HepG2 (cell line): ENCODE measurements at regions not wholly inside any gene's neighbourhood (a gene's known extent, or its start where the extent isn't known, plus 50 kb on each side); places are given as distances from the start of the nearest gene placed in this dataset.
"Not testable (repeated sequence)": the region's sequence is repeated elsewhere in the genome, so short reads cannot be mapped to it uniquely, and the experiment has no call there.

ENCODE experiments used
- ARNT2 ChIP-seq: sonication (generic); formaldehyde crosslinking; IDR thresholded peaks from 2 replicates; pipeline ENCODE4 v1.8.0; 2022; ENCODE audit warnings: mild to moderate bottlenecking, low read depth, missing genetic modification reagents, moderate library complexity
- ATF5 ChIP-seq: sonication (generic); formaldehyde crosslinking; IDR thresholded peaks from 2 replicates; pipeline ENCODE4 v1.4.0; 2020; ENCODE audit warnings: mild to moderate bottlenecking, low read depth, missing genetic modification reagents
- CAMTA2 ChIP-seq: sonication (generic); formaldehyde crosslinking; IDR thresholded peaks from 2 replicates; pipeline ENCODE4 v1.4.0; 2020; ENCODE audit warnings: mild to moderate bottlenecking, missing genetic modification reagents, borderline replicate concordance
- CHD2 ChIP-seq: IDR thresholded peaks from 2 replicates; pipeline ENCODE4 v1.6.1; 2011; ENCODE audit warnings: low read depth, low read length, improper control_type of control experiment
- ETV5 ChIP-seq: IDR thresholded peaks from 2 replicates; pipeline ENCODE4 v1.6.1; 2018; ENCODE audit warnings: missing biosample characterization, missing genetic modification reagents, inconsistent platforms, borderline replicate concordance
- IRX3 ChIP-seq: sonication (generic); formaldehyde crosslinking; IDR thresholded peaks from 2 replicates; pipeline ENCODE4 v1.8.1; 2023; ENCODE audit warnings: mild to moderate bottlenecking, low read depth, missing genetic modification reagents, borderline replicate concordance
- KLF11 ChIP-seq: IDR thresholded peaks from 2 replicates; pipeline ENCODE4 v1.6.1; 2016; ENCODE audit warnings: missing compliant biosample characterization
- KLF15 ChIP-seq: sonication (generic); formaldehyde crosslinking; IDR thresholded peaks from 2 replicates; pipeline ENCODE4 v1.8.1; 2023; ENCODE audit warnings: borderline replicate concordance, mild to moderate bottlenecking, inconsistent platforms, missing genetic modification reagents, mixed read lengths
- MAZ ChIP-seq, 2 experiments: sonication (generic) in 1 of 2; formaldehyde crosslinking in 1 of 2; IDR thresholded peaks; 2 replicates each; pipeline versions ENCODE4 v1.5.0 to v1.6.1; 2012 to 2020; ENCODE audit warnings: low read depth in 2 of 2, mild to moderate bottlenecking in 2 of 2, borderline replicate concordance in 1 of 2, improper control_type of control experiment in 1 of 2, low read length in 1 of 2, missing genetic modification reagents in 1 of 2, moderate library complexity in 1 of 2
- NONO ChIP-seq, 2 experiments: fragments of 450-650 bp in 1 of 2; sonication (generic) in 1 of 2; formaldehyde crosslinking in 1 of 2; IDR thresholded peaks in 1 of 2; conservative IDR thresholded peaks in 1 of 2; 2 replicates each; pipeline versions ENCODE4 v1.6.1 to v1.8.0; 2017 to 2022; ENCODE audit warnings: mild to moderate bottlenecking in 1 of 2, missing genetic modification reagents in 1 of 2, moderate library complexity in 1 of 2
- PRDM10 ChIP-seq: sonication (generic); formaldehyde crosslinking; IDR thresholded peaks from 2 replicates; pipeline ENCODE4 v1.4.0; 2020; ENCODE audit warnings: low read depth, missing genetic modification reagents
- RELA ChIP-seq: sonication (generic); formaldehyde crosslinking; IDR thresholded peaks from 2 replicates; pipeline ENCODE4 v1.4.0; 2020; ENCODE audit warnings: missing genetic modification reagents
- RFX3 ChIP-seq: IDR thresholded peaks from 2 replicates; pipeline ENCODE4 v1.6.1; 2016; ENCODE audit warnings: missing biosample characterization, missing genetic modification reagents
- SAFB2 ChIP-seq: sonication (generic); formaldehyde crosslinking; IDR thresholded peaks from 2 replicates; pipeline ENCODE4 v1.5.1; 2020; ENCODE audit warnings: missing genetic modification reagents, low read depth, mild to moderate bottlenecking, borderline replicate concordance
- SP1 ChIP-seq, 2 experiments: fragments of 450-650 bp in 1 of 2; sonication (generic) in 1 of 2; formaldehyde crosslinking in 1 of 2; IDR thresholded peaks; 2 replicates each; pipeline versions ENCODE4 v1.4.0 to v1.6.1; 2016 to 2020; ENCODE audit warnings: missing genetic modification reagents in 1 of 2
- ZC3H4 ChIP-seq: sonication (generic); formaldehyde crosslinking; IDR thresholded peaks from 2 replicates; pipeline ENCODE4 v1.4.0; 2020; ENCODE audit warnings: missing genetic modification reagents, borderline replicate concordance
- ZMAT3 ChIP-seq: sonication (generic); formaldehyde crosslinking; conservative IDR thresholded peaks from 2 replicates; pipeline ENCODE4 v1.7.0; 2021; ENCODE audit warnings: missing genetic modification reagents
- ZNF124 ChIP-seq: sonication (generic); formaldehyde crosslinking; IDR thresholded peaks from 2 replicates; pipeline ENCODE4 v1.4.0; 2020; ENCODE audit warnings: missing genetic modification reagents
- ZNF235 ChIP-seq: sonication (generic); formaldehyde crosslinking; IDR thresholded peaks from 2 replicates; pipeline ENCODE4 v1.8.1; 2023; ENCODE audit warnings: mild to moderate bottlenecking, missing genetic modification reagents, borderline replicate concordance
- ZNF343 ChIP-seq: sonication (generic); formaldehyde crosslinking; IDR thresholded peaks from 2 replicates; pipeline ENCODE4 v1.4.0; 2020; ENCODE audit warnings: mild to moderate bottlenecking, missing genetic modification reagents
- ZNF549 ChIP-seq: sonication (generic); formaldehyde crosslinking; IDR thresholded peaks from 2 replicates; pipeline ENCODE4 v1.5.0; 2020; ENCODE audit warnings: missing genetic modification reagents
- ZNF550 ChIP-seq: sonication (generic); formaldehyde crosslinking; IDR thresholded peaks from 2 replicates; pipeline ENCODE4 v1.4.0; 2020; ENCODE audit warnings: mild to moderate bottlenecking, missing genetic modification reagents, borderline replicate concordance
- ZNF652 ChIP-seq: IDR thresholded peaks from 2 replicates; pipeline ENCODE4 v1.6.1; 2016; ENCODE audit warnings: low read depth, borderline replicate concordance
- ZNF724P ChIP-seq: sonication (generic); formaldehyde crosslinking; IDR thresholded peaks from 2 replicates; pipeline ENCODE4 v1.8.0; 2022; ENCODE audit warnings: missing genetic modification reagents, borderline replicate concordance

GRCh38 chr16:21520134-21521047 lies 79.0 kb upstream of the METTL9 start (continued):
- TF ChIP-seq CAMTA2 (CRISPR knock-in tag) (peak; percentile 99), IRX3 (peak; percentile 99), RELA (CRISPR knock-in tag) (peak; percentile 79; the same call in 1 of the 2 replicates), NONO (CRISPR knock-in tag; conservative IDR thresholded peaks at IDR 0.05) (peak; percentile 94), SAFB2 (CRISPR knock-in tag) (peak; percentile 99), ATF5 (peak; percentile 98), KLF15 (CRISPR knock-in tag) (peak; percentile 99), CHD2 (peak; percentile 53; the same call in 1 of the 2 replicates), ZNF550 (CRISPR knock-in tag) (0 out of 2 replicates have a peak, but pooled peaks have one; percentile 34), ZNF549 (CRISPR knock-in tag) (peak; percentile 81; the same call in 1 of the 2 replicates), ZNF124 (peak; percentile 91), PRDM10 (peak; percentile 91), ZNF724P (CRISPR knock-in tag) (peak; percentile 100), ZNF652 (peak; percentile 69; the same call in 1 of the 2 replicates), MAZ (IDR thresholded peaks at IDR 0.05; ENCODE audit: borderline replicate concordance, low read depth, low read length) (peak; percentile 81; the same call in 1 of the 2 replicates), MAZ (CRISPR knock-in tag; IDR thresholded peaks at IDR 0.05; ENCODE audit: low read depth) (peak; percentile 98), ZNF343 (CRISPR knock-in tag) (peak; percentile 94), ETV5 (peak; percentile 74; the same call in 1 of the 2 replicates), ZMAT3 (peak; percentile 99), KLF11 (CRISPR knock-in tag) (peak; percentile 99), ZC3H4 (CRISPR knock-in tag) (peak; percentile 91), SP1 (CRISPR knock-in tag; IDR thresholded peaks at IDR 0.05) (peak; percentile 95), ARNT2 (CRISPR knock-in tag) (peak; percentile 100), RFX3 (peak; percentile 57), ZNF235 (CRISPR knock-in tag) (peak; percentile 100)
- TF ChIP-seq NONO, SP1 (IDR thresholded peaks at IDR 0.05): not testable (repeated sequence)
